HPDE6-E6E7 (cell line): ENCODE measurements at regions not wholly inside any gene's neighbourhood (a gene's known extent, or its start where the extent isn't known, plus 50 kb on each side); places are given as distances from the start of the nearest gene placed in this dataset.
"Not testable (repeated sequence)": the region's sequence is repeated elsewhere in the genome, so short reads cannot be mapped to it uniquely, and the experiment has no call there.

Experiments used
- DNase-seq: peaks from one replicate; pipeline ENCODE4 v3.0.0; 2011; ENCODE audit warnings: missing footprints; ENCODE audit errors: extremely low spot score

- no peak for DNase-seq
Measured at GRCh38 chrX:124426288-124427169, 80.2 kb downstream of the SH2D1A start.

DNA sequence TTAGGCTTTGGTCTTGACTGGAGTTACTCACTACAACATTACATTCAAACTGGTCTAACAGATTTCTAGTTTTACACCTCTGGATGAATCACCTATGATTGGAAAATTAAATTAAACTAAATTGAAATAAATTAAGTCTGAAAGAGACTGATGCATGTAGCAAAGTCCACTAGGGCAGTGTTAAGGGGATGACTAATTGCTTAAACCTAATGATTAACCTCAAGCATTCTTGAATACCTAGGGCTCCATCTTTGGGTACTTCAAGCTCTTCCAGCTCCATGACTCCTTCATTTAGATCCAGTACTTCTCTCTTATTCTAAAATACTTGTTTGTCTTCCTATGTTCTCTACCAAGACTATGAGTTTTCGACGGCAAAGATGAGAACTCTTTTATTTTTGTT, 86.8 kb downstream of the SH2D1A start:
- no peak for DNase-seq

GRCh38 chrX:124435616-124436015, 89.3 kb downstream of the SH2D1A start:
- no peak for DNase-seq

- DNase-seq, result no peak
Measured at GRCh38 chrX:124440695-124441094, 94.3 kb downstream of the SH2D1A start.

- DNase-seq, result no peak
Measured at GRCh38 chrX:124441971-124442590, 95.7 kb downstream of the SH2D1A start.

DNA sequence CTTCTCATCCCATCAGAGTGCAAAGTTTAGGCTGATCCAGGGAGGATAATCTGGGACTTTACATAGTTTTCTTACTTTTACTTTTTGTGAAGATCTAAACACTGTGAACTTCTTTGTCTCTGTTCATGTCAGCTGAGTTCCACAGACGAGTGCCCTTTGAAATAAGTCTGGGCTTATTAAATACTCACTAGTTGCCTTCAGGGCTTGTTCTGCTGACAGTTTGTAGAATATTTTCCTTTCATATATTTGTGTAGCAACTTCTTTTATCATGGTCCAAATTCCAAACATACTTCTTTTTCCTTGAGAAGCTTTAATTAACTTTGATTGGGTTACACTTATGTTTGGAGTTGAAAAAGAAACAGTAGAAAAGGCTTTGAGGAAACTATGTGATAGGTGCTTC, 109.6 kb downstream of the SH2D1A start:
- no peak for DNase-seq

- DNase-seq, result not testable (repeated sequence)
Measured at GRCh38 chrX:124459851-124460250, 113.5 kb downstream of the SH2D1A start.

GRCh38 chrX:124462931-124463330, 116.6 kb downstream of the SH2D1A start:
- DNase-seq, result no peak

DNA sequence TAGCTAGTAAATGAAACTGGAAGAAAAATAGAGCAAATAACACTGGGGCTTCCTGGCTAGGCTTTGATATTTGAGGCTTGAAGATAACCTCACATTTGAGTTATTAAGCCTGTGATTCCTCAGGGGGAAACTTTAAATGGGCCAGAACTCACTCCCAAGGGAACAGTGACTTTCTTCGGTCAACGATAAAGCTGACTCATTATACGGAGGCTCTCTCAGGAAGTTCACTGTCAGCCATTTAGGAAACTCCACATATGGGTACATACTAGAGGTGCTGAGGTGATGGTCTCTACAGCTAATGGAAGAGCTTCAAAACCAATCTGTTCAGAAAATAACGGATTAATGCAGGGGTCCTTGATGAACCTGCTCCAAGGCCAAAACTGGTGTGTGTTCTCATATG, 120.8 kb downstream of the SH2D1A start:
- no peak for DNase-seq

GRCh38 chrX:124475358-124475757, 129.0 kb downstream of the SH2D1A start:
- no peak for DNase-seq

DNA sequence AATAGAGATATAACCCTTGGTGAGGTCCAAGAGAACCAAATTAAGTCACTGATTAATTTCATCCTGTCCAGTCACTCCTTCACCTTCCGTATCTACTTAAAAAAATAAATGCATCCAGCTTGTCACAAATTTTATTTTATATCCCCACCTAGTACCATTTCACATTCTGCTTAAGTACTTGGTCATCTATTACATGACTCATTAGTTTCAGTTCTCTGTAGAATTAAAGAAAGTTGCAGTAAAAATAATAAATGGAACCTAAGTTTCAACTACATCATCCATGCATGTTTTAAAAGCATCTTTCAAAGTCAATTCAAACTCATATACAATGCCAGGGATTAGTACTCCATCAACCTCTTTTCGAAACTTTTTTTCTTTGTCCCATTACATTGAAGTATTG, 130.2 kb downstream of the SH2D1A start:
- DNase-seq, result no peak

GRCh38 chrX:124478046-124478445, 131.7 kb downstream of the SH2D1A start:
- DNase-seq, result no peak

GRCh38 chrX:124488412-124489161, 142.2 kb downstream of the SH2D1A start:
- DNase-seq, result no peak

DNA sequence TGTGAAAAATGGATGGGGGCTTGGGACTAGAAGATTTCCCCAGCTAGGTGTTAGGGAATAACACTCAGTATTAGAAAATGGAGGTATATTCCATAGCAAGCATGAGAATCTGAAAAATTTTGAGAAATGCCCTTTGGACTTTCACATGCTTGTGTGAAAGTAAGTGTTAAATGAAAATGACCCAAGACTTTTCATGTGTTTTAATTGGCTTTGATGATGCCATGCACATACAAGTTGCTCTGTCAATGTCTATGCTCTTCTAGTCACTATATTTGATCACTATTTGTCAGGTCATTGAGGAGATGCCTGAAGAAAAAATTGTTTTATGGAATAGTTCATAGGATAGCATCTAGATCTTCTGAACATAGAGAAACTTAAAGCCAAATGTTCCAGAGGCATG, 147.6 kb downstream of the SH2D1A start:
- no peak for DNase-seq

DNA sequence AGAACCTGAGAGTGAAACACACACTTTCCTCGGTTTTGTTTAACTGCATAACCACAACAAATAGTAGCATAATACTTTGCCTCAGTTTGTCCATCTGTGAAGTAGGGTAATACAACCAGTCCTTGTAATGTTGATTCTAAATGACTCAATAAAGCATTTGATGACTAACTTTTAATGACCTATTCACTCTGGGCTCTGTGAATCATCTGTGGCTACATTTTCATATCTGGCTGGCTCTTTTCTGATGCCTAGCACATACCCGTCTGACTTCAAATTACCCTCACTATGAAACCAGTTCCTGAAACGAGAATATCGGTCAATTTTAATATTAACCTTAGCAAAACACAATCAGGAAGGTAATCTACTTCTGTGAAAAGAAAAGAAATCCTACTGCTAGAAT, 151.0 kb downstream of the SH2D1A start:
- no peak for DNase-seq

GRCh38 chrX:124501586-124501985, 155.2 kb downstream of the SH2D1A start:
- DNase-seq, result no peak

DNA sequence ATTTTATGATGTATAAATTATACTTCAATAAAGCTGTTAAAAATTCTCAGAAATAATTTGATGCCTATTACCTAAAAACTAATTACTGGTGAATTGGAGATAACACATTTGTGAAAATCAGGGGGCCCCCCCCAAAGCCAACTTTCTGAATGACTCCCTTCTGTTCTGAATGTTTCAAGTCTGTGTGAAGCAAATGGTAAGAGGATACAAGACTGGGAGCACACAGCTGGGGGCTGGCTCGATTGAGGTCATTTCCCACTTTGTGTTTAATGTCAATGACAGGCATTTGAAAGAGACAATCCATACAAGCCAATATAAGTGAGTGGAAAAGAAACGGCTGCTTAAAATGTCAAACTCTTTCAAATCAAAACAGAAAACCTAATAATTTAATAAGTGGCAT, 155.8 kb downstream of the SH2D1A start:
- no peak for DNase-seq

DNA sequence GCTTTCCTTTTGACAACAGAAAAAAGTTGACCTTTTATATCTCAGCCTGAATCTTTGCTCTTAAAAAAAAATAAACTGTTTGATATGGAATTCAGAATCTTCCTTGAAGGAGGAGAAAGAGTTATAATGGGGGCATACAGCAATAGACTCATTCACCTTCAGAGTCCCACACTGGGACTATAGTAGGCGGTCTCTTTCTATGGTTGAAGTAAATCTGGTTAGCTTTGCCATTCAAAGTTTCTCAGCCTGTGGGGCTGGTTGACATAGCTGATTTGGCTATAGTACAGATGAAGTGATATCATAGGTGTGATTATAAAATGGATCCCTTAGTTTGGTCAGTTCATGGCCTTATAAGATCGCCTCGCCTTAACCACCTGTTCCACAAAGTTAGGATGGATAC, 156.2 kb downstream of the SH2D1A start:
- no peak for DNase-seq

GRCh38 chrX:124504111-124504983, 158.0 kb downstream of the SH2D1A start:
- no peak for DNase-seq

DNA sequence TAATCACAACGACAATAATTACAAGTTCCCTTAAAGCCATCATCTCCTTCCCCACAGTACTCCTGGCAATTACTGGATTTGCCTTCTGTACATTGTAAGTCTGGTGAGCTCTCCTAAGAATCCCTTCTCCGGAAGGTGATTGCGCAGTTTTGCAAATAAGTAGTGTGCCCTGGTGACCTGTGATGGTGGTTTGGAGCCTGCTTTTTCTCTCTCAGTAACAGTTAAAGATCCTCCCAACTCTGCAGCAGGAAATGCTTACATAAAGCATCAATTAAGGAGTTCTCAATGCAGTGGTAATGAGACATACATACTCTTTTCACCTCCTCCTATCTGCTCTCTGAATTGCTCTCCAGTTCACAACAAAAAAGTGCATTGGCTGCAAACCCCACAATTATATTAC, 159.7 kb downstream of the SH2D1A start:
- no peak for DNase-seq

- no peak for DNase-seq
Measured at GRCh38 chrX:124507246-124507645, 160.9 kb downstream of the SH2D1A start.

GRCh38 chrX:124518885-124519284, 172.5 kb downstream of the SH2D1A start:
- no peak for DNase-seq
